A673 (cell line): ENCODE measurements at regions not wholly inside any gene's neighbourhood (a gene's known extent, or its start where the extent isn't known, plus 50 kb on each side); places are given as distances from the start of the nearest gene placed in this dataset.

Experiments
- BruUV-seq: library from RNA; stranded (reverse); fragments of 400-500 nt; replicated peaks from 2 replicates; lab custom pipeline; 2021; lab: Mats Ljungman, UMichigan
- CTCF ChIA-PET: fragments of 300-600 bp; sonication (Branson Sonifier 250); formaldehyde crosslinking; loops from one replicate; lab custom pipeline; 2022; ENCODE audit warnings: antibody characterized with exemption; lab: Charles Lee
- POLR2A ChIA-PET: fragments of 300-600 bp; sonication (Branson Sonifier 250); formaldehyde crosslinking; loops from one replicate; lab custom pipeline; 2022; ENCODE audit warnings: antibody characterized with exemption; ENCODE audit not compliant: low non-redundant PET; lab: Charles Lee
- DNase-seq: peaks from one replicate; pipeline ENCODE4 v3.0.0-alpha.2; 2015; ENCODE audit warnings: low spot score
- H3K27ac ChIP-seq: fragments of 200-600 bp; sonication (generic); 2 replicates; pipeline ENCODE4 v1.5.1; 2016; ENCODE audit warnings: mixed run types, low read depth, mild to moderate bottlenecking, mixed read lengths, antibody characterized with exemption, low read length; ENCODE audit not compliant: poor library complexity, severe bottlenecking
- H3K27me3 ChIP-seq: fragments of 200-600 bp; sonication (generic); replicated peaks from 2 replicates; pipeline ENCODE4 v1.6.1; 2017; ENCODE audit warnings: mixed run types, low read depth, mild to moderate bottlenecking, mixed read lengths, antibody characterized with exemption, low read length; ENCODE audit not compliant: insufficient read depth, poor library complexity
- H3K36me3 ChIP-seq: fragments of 200-600 bp; sonication (generic); 2 replicates; pipeline ENCODE4 v1.6.1; 2016; ENCODE audit warnings: mixed run types, mild to moderate bottlenecking, mixed read lengths, antibody characterized with exemption, low read length; ENCODE audit not compliant: insufficient read depth, poor library complexity, severe bottlenecking
- H3K4me1 ChIP-seq: fragments of 200-600 bp; sonication (generic); 2 replicates; pipeline ENCODE4 v1.6.1; 2017; ENCODE audit warnings: mixed run types, mild to moderate bottlenecking, mixed read lengths, antibody characterized with exemption, low read length; ENCODE audit not compliant: insufficient read depth, poor library complexity, severe bottlenecking
- H3K4me3 ChIP-seq: fragments of 200-600 bp; sonication (generic); 2 replicates; pipeline ENCODE4 v1.5.1; 2016; ENCODE audit warnings: low read depth, mixed run types, mild to moderate bottlenecking, mixed read lengths, low read length; ENCODE audit not compliant: poor library complexity, severe bottlenecking
- H3K9me3 ChIP-seq: fragments of 200-600 bp; sonication (generic); 2 replicates; pipeline ENCODE4 v1.6.1; 2016; ENCODE audit warnings: mixed run types, low read depth, mild to moderate bottlenecking, mixed read lengths, antibody characterized with exemption, low read length; ENCODE audit not compliant: poor library complexity, severe bottlenecking
- CTCF ChIP-seq: fragments of 300-800, 200-600 bp; sonication (generic); conservative IDR thresholded peaks from 2 replicates; pipeline ENCODE4 v1.5.1; 2017; ENCODE audit warnings: low read depth, mild to moderate bottlenecking, antibody characterized with exemption, low read length, moderate library complexity, mixed read lengths
- EZH2 ChIP-seq: fragments of 200-600 bp; sonication (generic); IDR thresholded peaks from 2 replicates; pipeline ENCODE4 v1.6.1; 2017; ENCODE audit warnings: borderline replicate concordance, low read depth, mild to moderate bottlenecking, mixed read lengths, antibody characterized with exemption, low read length; ENCODE audit not compliant: poor library complexity, severe bottlenecking
- intact Hi-C: fragments of 100-400 bp; cut with micrococcal nuclease; formaldehyde crosslinking; loops from one replicate; pipeline ENCODE4 v1.10.0; 2022; ENCODE audit not compliant: unreplicated experiment

- BruUV-seq, result no TSS peak
- ChIA-PET POLR2A (no interaction called here), CTCF (no interaction called here)
- Histone ChIP-seq H3K4me3 (peak overlapping the region; percentile 20), H3K27me3 (no peaks in the 10 kb centered on the region), H3K36me3 (no peaks in the 10 kb centered on the region), H3K27ac (no peak overlapping the region), H3K4me1 (no peaks in the 10 kb centered on the region), H3K9me3 (no peaks in the 10 kb centered on the region)
- DNase-seq, result no peak
- TF ChIP-seq CTCF, result no peak
- TF ChIP-seq EZH2, result no peak
- intact Hi-C loops, result loop anchor here (10.0 kb wide), 1 partner anchor 1315 kb away; no protein-coding TSS in a partner anchor
These were observed 80.3 kb upstream of the NEIL3 start for GRCh38 chr4:177229331-177229730.

- BruUV-seq, result no TSS peak
- ChIA-PET POLR2A (no interaction called here), CTCF (no interaction called here)
These were observed 77.2 kb upstream of the NEIL3 start for GRCh38 chr4:177232473-177232872.

GRCh38 chr4:177235026-177235425 is 74.6 kb upstream of the NEIL3 start:
- no TSS peak for BruUV-seq
- Histone ChIP-seq H3K4me1 (no peaks in the 10 kb centered on the region), H3K9me3 (no peaks in the 10 kb centered on the region), H3K27ac (no peak overlapping the region), H3K27me3 (no peaks in the 10 kb centered on the region), H3K36me3 (no peaks in the 10 kb centered on the region), H3K4me3 (no peak overlapping the region)
- TF ChIP-seq EZH2, result no peak
- no peak for TF ChIP-seq CTCF
- POLR2A ChIA-PET, result no interaction called here
- no peak for DNase-seq
- intact Hi-C loops, result no loop called here
- CTCF ChIA-PET, result no interaction called here

More at GRCh38 chr4:177232473-177232872, 77.2 kb upstream of the NEIL3 start:
- no peak overlapping the region for H3K27ac ChIP-seq
- DNase-seq, result no peak
- H3K4me3 ChIP-seq, result no peak overlapping the region
- TF ChIP-seq EZH2 (no peak), CTCF (no peak)
- H3K27me3 ChIP-seq, result no peaks in the 10 kb centered on the region
- no peaks in the 10 kb centered on the region for H3K36me3 ChIP-seq
- H3K4me1 ChIP-seq, result no peaks in the 10 kb centered on the region
- H3K9me3 ChIP-seq, result no peaks in the 10 kb centered on the region
- intact Hi-C loops, result no loop called here
